A673 (cell line): ENCODE measurements at regions not wholly inside any gene's neighbourhood (a gene's known extent, or its start where the extent isn't known, plus 50 kb on each side); places are given as distances from the start of the nearest gene placed in this dataset.

ENCODE experiments used
- BruUV-seq: library from RNA; stranded (reverse); fragments of 400-500 nt; replicated peaks from 2 replicates; lab custom pipeline; 2021; lab: Mats Ljungman, UMichigan
- CTCF ChIA-PET: fragments of 300-600 bp; sonication (Branson Sonifier 250); formaldehyde crosslinking; loops from one replicate; lab custom pipeline; 2022; ENCODE audit warnings: antibody characterized with exemption; lab: Charles Lee
- POLR2A ChIA-PET: fragments of 300-600 bp; sonication (Branson Sonifier 250); formaldehyde crosslinking; loops from one replicate; lab custom pipeline; 2022; ENCODE audit warnings: antibody characterized with exemption; ENCODE audit not compliant: low non-redundant PET; lab: Charles Lee
- DNase-seq: peaks from one replicate; pipeline ENCODE4 v3.0.0-alpha.2; 2015; ENCODE audit warnings: low spot score
- H3K27ac ChIP-seq: fragments of 200-600 bp; sonication (generic); 2 replicates; pipeline ENCODE4 v1.5.1; 2016; ENCODE audit warnings: mixed run types, low read depth, mild to moderate bottlenecking, mixed read lengths, antibody characterized with exemption, low read length; ENCODE audit not compliant: poor library complexity, severe bottlenecking
- H3K27me3 ChIP-seq: fragments of 200-600 bp; sonication (generic); replicated peaks from 2 replicates; pipeline ENCODE4 v1.6.1; 2017; ENCODE audit warnings: mixed run types, low read depth, mild to moderate bottlenecking, mixed read lengths, antibody characterized with exemption, low read length; ENCODE audit not compliant: insufficient read depth, poor library complexity
- H3K36me3 ChIP-seq: fragments of 200-600 bp; sonication (generic); 2 replicates; pipeline ENCODE4 v1.6.1; 2016; ENCODE audit warnings: mixed run types, mild to moderate bottlenecking, mixed read lengths, antibody characterized with exemption, low read length; ENCODE audit not compliant: insufficient read depth, poor library complexity, severe bottlenecking
- H3K4me1 ChIP-seq: fragments of 200-600 bp; sonication (generic); 2 replicates; pipeline ENCODE4 v1.6.1; 2017; ENCODE audit warnings: mixed run types, mild to moderate bottlenecking, mixed read lengths, antibody characterized with exemption, low read length; ENCODE audit not compliant: insufficient read depth, poor library complexity, severe bottlenecking
- H3K4me3 ChIP-seq: fragments of 200-600 bp; sonication (generic); 2 replicates; pipeline ENCODE4 v1.5.1; 2016; ENCODE audit warnings: low read depth, mixed run types, mild to moderate bottlenecking, mixed read lengths, low read length; ENCODE audit not compliant: poor library complexity, severe bottlenecking
- H3K9me3 ChIP-seq: fragments of 200-600 bp; sonication (generic); 2 replicates; pipeline ENCODE4 v1.6.1; 2016; ENCODE audit warnings: mixed run types, low read depth, mild to moderate bottlenecking, mixed read lengths, antibody characterized with exemption, low read length; ENCODE audit not compliant: poor library complexity, severe bottlenecking
- EZH2 ChIP-seq: fragments of 200-600 bp; sonication (generic); IDR thresholded peaks from 2 replicates; pipeline ENCODE4 v1.6.1; 2017; ENCODE audit warnings: borderline replicate concordance, low read depth, mild to moderate bottlenecking, mixed read lengths, antibody characterized with exemption, low read length; ENCODE audit not compliant: poor library complexity, severe bottlenecking
- intact Hi-C: fragments of 100-400 bp; cut with micrococcal nuclease; formaldehyde crosslinking; loops from one replicate; pipeline ENCODE4 v1.10.0; 2022; ENCODE audit not compliant: unreplicated experiment
- TF ChIP-seq, protein P1 (sequence below): fragments of 300-800, 200-600 bp; sonication (generic); conservative IDR thresholded peaks from 2 replicates; pipeline ENCODE4 v1.5.1; 2017; ENCODE audit warnings: low read depth, mild to moderate bottlenecking, antibody characterized with exemption, low read length, moderate library complexity, mixed read lengths

DNA sequence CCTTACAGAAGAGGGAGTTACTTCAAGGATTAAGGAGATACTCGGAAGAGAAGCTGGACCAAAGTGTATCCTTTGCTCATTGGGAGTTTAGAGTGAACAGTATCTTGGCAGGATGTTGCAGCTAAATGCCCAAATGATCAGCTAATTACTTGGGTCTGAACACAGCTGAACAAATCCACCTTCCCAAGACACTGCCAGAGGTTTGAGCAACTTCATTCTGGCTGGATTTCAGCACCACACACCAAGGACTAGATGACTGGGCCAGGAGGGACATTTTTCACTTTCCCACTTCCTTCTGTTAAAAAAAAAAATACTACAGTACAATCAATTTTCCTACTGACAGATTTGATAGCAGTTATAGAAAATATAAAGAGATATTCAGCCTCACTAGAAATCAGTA, 324.6 kb downstream of the MID1IP1 start:
- ChIA-PET POLR2A (no interaction called here), CTCF (no interaction called here)
- no peak for TF ChIP-seq EZH2
- TF ChIP-seq, protein P1, sequence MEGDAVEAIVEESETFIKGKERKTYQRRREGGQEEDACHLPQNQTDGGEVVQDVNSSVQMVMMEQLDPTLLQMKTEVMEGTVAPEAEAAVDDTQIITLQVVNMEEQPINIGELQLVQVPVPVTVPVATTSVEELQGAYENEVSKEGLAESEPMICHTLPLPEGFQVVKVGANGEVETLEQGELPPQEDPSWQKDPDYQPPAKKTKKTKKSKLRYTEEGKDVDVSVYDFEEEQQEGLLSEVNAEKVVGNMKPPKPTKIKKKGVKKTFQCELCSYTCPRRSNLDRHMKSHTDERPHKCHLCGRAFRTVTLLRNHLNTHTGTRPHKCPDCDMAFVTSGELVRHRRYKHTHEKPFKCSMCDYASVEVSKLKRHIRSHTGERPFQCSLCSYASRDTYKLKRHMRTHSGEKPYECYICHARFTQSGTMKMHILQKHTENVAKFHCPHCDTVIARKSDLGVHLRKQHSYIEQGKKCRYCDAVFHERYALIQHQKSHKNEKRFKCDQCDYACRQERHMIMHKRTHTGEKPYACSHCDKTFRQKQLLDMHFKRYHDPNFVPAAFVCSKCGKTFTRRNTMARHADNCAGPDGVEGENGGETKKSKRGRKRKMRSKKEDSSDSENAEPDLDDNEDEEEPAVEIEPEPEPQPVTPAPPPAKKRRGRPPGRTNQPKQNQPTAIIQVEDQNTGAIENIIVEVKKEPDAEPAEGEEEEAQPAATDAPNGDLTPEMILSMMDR = no peak
- no peak for DNase-seq
- BruUV-seq = no TSS peak
- H3K36me3 ChIP-seq = no peaks in the 10 kb centered on the region
- no peaks in the 10 kb centered on the region for H3K27me3 ChIP-seq
- H3K27ac ChIP-seq = no peak overlapping the region
- H3K4me1 ChIP-seq = no peaks in the 10 kb centered on the region
- H3K4me3 ChIP-seq = no peak overlapping the region
- no peaks in the 10 kb centered on the region for H3K9me3 ChIP-seq
- intact Hi-C loops = no loop called here

DNA sequence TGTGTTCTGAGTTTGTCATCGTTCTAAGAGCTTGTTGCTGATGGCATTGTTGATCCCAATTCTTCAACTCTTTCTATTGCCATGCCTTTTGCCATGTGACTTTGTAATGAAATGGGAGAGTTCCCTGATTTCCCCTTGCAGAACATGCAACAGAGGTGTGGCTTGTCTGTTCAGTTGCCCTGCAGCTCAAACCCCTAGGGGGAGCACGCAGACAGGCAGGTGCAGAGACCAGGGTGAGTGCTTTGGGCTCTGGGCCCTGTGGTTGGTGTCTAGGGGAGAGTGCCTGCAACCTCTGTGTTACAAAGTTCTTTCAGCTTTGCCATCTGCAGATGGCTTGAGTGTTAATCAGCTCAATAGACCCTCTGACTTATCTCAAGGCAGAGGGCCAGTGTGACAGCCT, 332.7 kb downstream of the MID1IP1 start:
- ChIA-PET CTCF (interaction anchor here (0.6 kb wide), 1 partner anchor 421 kb away, joined by 3 read pairs; no protein-coding TSS in a partner anchor), POLR2A (no interaction called here)
- no peak overlapping the region for H3K27ac ChIP-seq
- H3K27me3 ChIP-seq = no peaks in the 10 kb centered on the region
- no peak overlapping the region for H3K4me3 ChIP-seq
- no TSS peak for BruUV-seq
- intact Hi-C loops = no loop called here
- no peak for TF ChIP-seq EZH2
- TF ChIP-seq, protein P1 = no peak
- no peaks in the 10 kb centered on the region for H3K9me3 ChIP-seq
- H3K4me1 ChIP-seq = no peaks in the 10 kb centered on the region
- DNase-seq = no peak
- H3K36me3 ChIP-seq = no peaks in the 10 kb centered on the region

DNA sequence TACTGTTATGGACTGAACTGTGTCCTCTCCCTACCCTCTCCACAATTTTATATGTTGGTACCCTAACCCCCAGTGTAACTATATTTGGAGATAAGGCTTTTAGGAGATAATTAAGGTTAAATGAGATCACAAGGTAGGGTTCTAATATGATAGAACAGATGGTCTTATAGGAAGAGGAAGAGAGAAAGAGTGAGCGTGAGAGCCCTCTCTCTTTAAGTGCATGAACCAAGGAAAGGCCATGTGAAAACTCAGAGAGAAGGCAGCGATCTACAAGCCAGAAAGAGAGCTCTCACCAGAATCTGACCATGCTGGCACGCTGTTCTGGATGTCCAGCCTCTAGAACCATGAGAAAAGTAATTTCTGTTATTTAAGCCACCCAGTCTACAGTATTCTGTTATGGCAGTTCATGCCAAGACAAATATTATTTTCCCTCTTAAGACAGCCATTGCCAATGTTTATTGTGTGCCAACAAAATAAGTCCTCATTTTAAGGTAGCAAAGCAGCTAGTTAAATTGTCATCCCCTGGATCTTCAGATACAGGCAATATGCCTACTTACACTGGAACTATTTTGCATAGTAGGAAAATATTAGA, 336.2 kb downstream of the MID1IP1 start:
- no peak overlapping the region for H3K4me3 ChIP-seq
- no peaks in the 10 kb centered on the region for H3K4me1 ChIP-seq
- no peaks in the 10 kb centered on the region for H3K36me3 ChIP-seq
- CTCF ChIA-PET = no interaction called here
- TF ChIP-seq, protein P1 = no peak
- TF ChIP-seq EZH2 = no peak
- H3K9me3 ChIP-seq = no peaks in the 10 kb centered on the region
- DNase-seq = no peak
- BruUV-seq = no TSS peak
- no peak overlapping the region for H3K27ac ChIP-seq
- intact Hi-C loops = no loop called here
- POLR2A ChIA-PET = no interaction called here
- no peaks in the 10 kb centered on the region for H3K27me3 ChIP-seq
